ENCODE measurements at regions not wholly inside any gene's neighbourhood (a gene's known extent, or its start where the extent isn't known, plus 50 kb on each side); places are given as distances from the start of the nearest gene placed in this dataset.

- DNase-seq (ENCODE audit: low read depth in 1 of 2, low spot score in 1 of 2) (no peak), ATAC-seq (no peak), FAIRE-seq (no peak)
- Histone ChIP-seq H3K4me3 (no peak overlapping the region), H3K4me2 (no peak overlapping the region), H3K9me3 (peaks cover 15% of the 10 kb centered on the region; the same call in 2 of the 3 replicates), H3K27ac (peak overlapping the region; percentile 93 to 100), H3K4me1 (peaks cover 41% of the 10 kb centered on the region)
- ChIA-PET POLR2A (interaction anchor here (1.8 kb wide), 1 partner anchor 48 kb away, joined by 6 read pairs; no protein-coding TSS in a partner anchor), CTCF (interaction anchor here (0.8 to 3.7 kb wide), 9 partner anchors 11 to 261 kb away, joined by 3 to 26 read pairs (median 12); no protein-coding TSS in a partner anchor)
- 71% methylated on average over 4 of the region's 4 CpGs for WGBS (ENCODE audit: missing lambda C conversion rate)
- TF ChIP-seq E2F6 (IDR thresholded peaks at IDR 0.05; ENCODE audit: borderline replicate concordance, low read depth): no peak
- TF ChIP-seq HOXB13 (CRISPR knock-in tag; IDR thresholded peaks at IDR 0.05; ENCODE audit: low read depth): no peak
- no peak for TF ChIP-seq CEBPB (IDR thresholded peaks at IDR 0.05)
- TF ChIP-seq MAFK (IDR thresholded peaks at IDR 0.05; ENCODE audit: partially characterized antibody): no peak
- no peak for TF ChIP-seq SREBF2 (IDR thresholded peaks at IDR 0.05)
- TF ChIP-seq NR3C1 (IDR thresholded peaks at IDR 0.05): no peak
- TF ChIP-seq REST (IDR thresholded peaks at IDR 0.05): no peak
- no peak for TF ChIP-seq JUN (IDR thresholded peaks at IDR 0.05)
- no peak for TF ChIP-seq FOSB (CRISPR knock-in tag; IDR thresholded peaks at IDR 0.05)
- no peak for TF ChIP-seq ESRRA (IDR thresholded peaks at IDR 0.05; ENCODE audit: borderline replicate concordance, low read length)
- TF ChIP-seq KDM5A (IDR thresholded peaks at IDR 0.05): no peak
- TF ChIP-seq GATA3 (IDR thresholded peaks at IDR 0.05; ENCODE audit: borderline replicate concordance): no peak
- no peak for TF ChIP-seq HOXA7 (CRISPR knock-in tag; IDR thresholded peaks at IDR 0.05)
- TF ChIP-seq ZFP36 (IDR thresholded peaks at IDR 0.05; ENCODE audit: borderline replicate concordance, partially characterized antibody): no peak
- TF ChIP-seq CHD4 (IDR thresholded peaks at IDR 0.05; ENCODE audit: borderline replicate concordance): no peak
Observed at GRCh38 chr18:70432804-70433400, 144.1 kb downstream of the SOCS6 start.

- ChIA-PET CTCF (interaction anchor here (0.6 to 1.0 kb wide), 2 partner anchors 9 to 137 kb away, joined by 5 to 6 read pairs; no protein-coding TSS in a partner anchor), POLR2A (interaction anchor here (0.6 to 1.9 kb wide), 6 partner anchors 9 to 75 kb away, joined by 3 to 17 read pairs (median 6); no protein-coding TSS in a partner anchor)
- peaks cover 41% of the 10 kb centered on the region for H3K4me1 ChIP-seq
- H3K27ac ChIP-seq: peak overlapping the region; percentile 93 to 100
- H3K4me3 ChIP-seq: no peak overlapping the region
- FAIRE-seq (no peak), ATAC-seq (peak; percentile 86 to 97), DNase-seq (ENCODE audit: low read depth in 1 of 2, low spot score in 1 of 2) (peak; percentile 78 to 98)
- H3K9me3 ChIP-seq: peaks cover 16% of the 10 kb centered on the region
- WGBS (ENCODE audit: missing lambda C conversion rate): 2% methylated on average over 2 of the region's 2 CpGs
- H3K4me2 ChIP-seq: peak overlapping the region; percentile 54
- no peak for TF ChIP-seq TFCP2L1 (CRISPR knock-in tag; IDR thresholded peaks at IDR 0.05)
- TF ChIP-seq HDAC2 (IDR thresholded peaks at IDR 0.05): no peak
- TF ChIP-seq CBX8 (IDR thresholded peaks at IDR 0.05): no peak
- TF ChIP-seq, protein P1, sequence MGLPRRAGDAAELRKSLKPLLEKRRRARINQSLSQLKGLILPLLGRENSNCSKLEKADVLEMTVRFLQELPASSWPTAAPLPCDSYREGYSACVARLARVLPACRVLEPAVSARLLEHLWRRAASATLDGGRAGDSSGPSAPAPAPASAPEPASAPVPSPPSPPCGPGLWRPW (IDR thresholded peaks at IDR 0.05): peak; percentile 99
- TF ChIP-seq GATA3 (IDR thresholded peaks at IDR 0.05; ENCODE audit: borderline replicate concordance): peak; percentile 100
- peak; percentile 92 for TF ChIP-seq FOSL2 (IDR thresholded peaks at IDR 0.05)
- TF ChIP-seq FOSL2 (CRISPR knock-in tag; IDR thresholded peaks at IDR 0.05): peak; percentile 88
- no peak for TF ChIP-seq MYC (IDR thresholded peaks at IDR 0.05; ENCODE audit: borderline replicate concordance, low read length)
- TF ChIP-seq, protein P2, sequence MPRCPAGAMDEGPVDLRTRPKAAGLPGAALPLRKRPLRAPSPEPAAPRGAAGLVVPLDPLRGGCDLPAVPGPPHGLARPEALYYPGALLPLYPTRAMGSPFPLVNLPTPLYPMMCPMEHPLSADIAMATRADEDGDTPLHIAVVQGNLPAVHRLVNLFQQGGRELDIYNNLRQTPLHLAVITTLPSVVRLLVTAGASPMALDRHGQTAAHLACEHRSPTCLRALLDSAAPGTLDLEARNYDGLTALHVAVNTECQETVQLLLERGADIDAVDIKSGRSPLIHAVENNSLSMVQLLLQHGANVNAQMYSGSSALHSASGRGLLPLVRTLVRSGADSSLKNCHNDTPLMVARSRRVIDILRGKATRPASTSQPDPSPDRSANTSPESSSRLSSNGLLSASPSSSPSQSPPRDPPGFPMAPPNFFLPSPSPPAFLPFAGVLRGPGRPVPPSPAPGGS (IDR thresholded peaks at IDR 0.05): peak; percentile 100
- no peak for TF ChIP-seq HOXB5 (CRISPR knock-in tag; IDR thresholded peaks at IDR 0.05)
- TF ChIP-seq NPAS2 (CRISPR knock-in tag; IDR thresholded peaks at IDR 0.05; ENCODE audit: borderline replicate concordance): no peak
- no peak for TF ChIP-seq ZNF302 (CRISPR knock-in tag; IDR thresholded peaks at IDR 0.05)
- no peak for TF ChIP-seq NR3C1 (IDR thresholded peaks at IDR 0.05)
- TF ChIP-seq CEBPB (IDR thresholded peaks at IDR 0.05): peak; percentile 99 to 100
- no peak for TF ChIP-seq ZC3H11A (IDR thresholded peaks at IDR 0.05)
- TF ChIP-seq REST (IDR thresholded peaks at IDR 0.05): no peak
- peak; percentile 95 for TF ChIP-seq ESRRA (IDR thresholded peaks at IDR 0.05; ENCODE audit: borderline replicate concordance, low read length)
- TF ChIP-seq RAD21 (conservative IDR thresholded peaks at IDR 0.05 in 1 of 2, IDR thresholded peaks at IDR 0.05 in 1 of 2): peak; percentile 34 to 77
- TF ChIP-seq JUN (IDR thresholded peaks at IDR 0.05): peak; percentile 99 to 100
Observed at GRCh38 chr18:70431203-70431624, 142.4 kb downstream of the SOCS6 start.
